GM12892 (cell line): ENCODE measurements at regions not wholly inside any gene's neighbourhood (a gene's known extent, or its start where the extent isn't known, plus 50 kb on each side); places are given as distances from the start of the nearest gene placed in this dataset.

Experiments used
- POLR2A ChIP-seq: IDR thresholded peaks from 2 replicates; pipeline ENCODE4 v1.6.1; 2011; ENCODE audit warnings: low read depth, low read length, control low read depth
- POLR2AphosphoS5 ChIP-seq: IDR thresholded peaks from 2 replicates; pipeline ENCODE4 v1.6.1; 2011; ENCODE audit warnings: low read depth, low read length, control low read depth
- TAF1 ChIP-seq: IDR thresholded peaks from 2 replicates; pipeline ENCODE4 v1.6.1; 2011; ENCODE audit warnings: low read depth, mild to moderate bottlenecking, control low read depth, low read length, borderline replicate concordance

GRCh38 chr5:85709728-85710127, 908.0 kb upstream of the COX7C start:
- no peak for TF ChIP-seq POLR2A
- no peak for TF ChIP-seq POLR2AphosphoS5
- TF ChIP-seq TAF1, result no peak
